WTC11 (cell line): ENCODE measurements at regions not wholly inside any gene's neighbourhood (a gene's known extent, or its start where the extent isn't known, plus 50 kb on each side); places are given as distances from the start of the nearest gene placed in this dataset.

Experiments
- ATAC-seq: fragments of 200-7000 bp; cut with Tn5 transposase; 2 replicates; pipeline ENCODE4 v1.10.0; 2021; ENCODE audit warnings: mild to moderate bottlenecking, moderate library complexity
- CTCF ChIA-PET: fragments of 300-600 bp; sonication (Branson Sonifier 250); formaldehyde crosslinking; loops from one replicate; lab custom pipeline; 2021; ENCODE audit warnings: antibody characterized with exemption; lab: Charles Lee
- POLR2A ChIA-PET: fragments of 350-600 bp; sonication (Branson Sonifier 250); formaldehyde crosslinking; loops from one replicate; lab custom pipeline; 2021; ENCODE audit warnings: antibody characterized with exemption; lab: Charles Lee
- DNase-seq: peaks from one replicate; pipeline ENCODE4 v3.0.0; 2021; ENCODE audit warnings: low spot score
- H3K27ac Mint-ChIP-seq: 2 replicates; pipeline ENCODE4 v1.8.0; 2021; ENCODE audit warnings: mixed read lengths
- H3K27me3 Mint-ChIP-seq: 2 replicates; pipeline ENCODE4 v1.8.0; 2021; ENCODE audit warnings: low read depth, mild to moderate bottlenecking, moderate library complexity, mixed read lengths
- H3K36me3 Mint-ChIP-seq: 2 replicates; pipeline ENCODE4 v1.8.0; 2021; ENCODE audit warnings: mixed read lengths
- H3K4me1 Mint-ChIP-seq: 2 replicates; pipeline ENCODE4 v1.8.0; 2022; ENCODE audit warnings: mixed read lengths
- H3K4me3 Mint-ChIP-seq: 2 replicates; pipeline ENCODE4 v1.8.0; 2021; ENCODE audit warnings: mild to moderate bottlenecking, moderate library complexity, mixed read lengths
- H3K9me3 Mint-ChIP-seq: 2 replicates; pipeline ENCODE4 v1.8.0; 2021; ENCODE audit warnings: mixed read lengths
- AFF4 ChIP-seq: sonication (generic); formaldehyde crosslinking; IDR thresholded peaks from 2 replicates; pipeline ENCODE4 v1.8.1; 2023; ENCODE audit warnings: mild to moderate bottlenecking, missing genetic modification reagents, borderline replicate concordance
- AR ChIP-seq: fragments of 250-450 bp; sonication (Bioruptor Pico); IDR thresholded peaks from 2 replicates; pipeline ENCODE4 v1.9.0; 2021; ENCODE audit warnings: mild to moderate bottlenecking
- CBFB ChIP-seq: sonication (generic); formaldehyde crosslinking; IDR thresholded peaks from 2 replicates; pipeline ENCODE4 v1.8.1; 2022; ENCODE audit warnings: mild to moderate bottlenecking, low read depth, missing genetic modification reagents
- CREB1 ChIP-seq: sonication (generic); formaldehyde crosslinking; IDR thresholded peaks from 2 replicates; pipeline ENCODE4 v1.8.0; 2023; ENCODE audit warnings: mild to moderate bottlenecking, missing genetic modification reagents
- E2F4 ChIP-seq: sonication (generic); formaldehyde crosslinking; IDR thresholded peaks from 2 replicates; pipeline ENCODE4 v1.8.1; 2022; ENCODE audit warnings: low read depth, mild to moderate bottlenecking, moderate library complexity, missing genetic modification reagents, borderline replicate concordance
- JAZF1 ChIP-seq: fragments of 250-450 bp; sonication (Bioruptor Pico); IDR thresholded peaks from 2 replicates; pipeline ENCODE4 v1.9.0; 2021; ENCODE audit warnings: moderate library complexity, mild to moderate bottlenecking, inconsistent platforms
- MXD4 ChIP-seq: fragments of 250-450 bp; sonication (Bioruptor Pico); IDR thresholded peaks from 2 replicates; pipeline ENCODE4 v1.8.0; 2021; ENCODE audit warnings: mild to moderate bottlenecking, moderate library complexity, borderline replicate concordance
- MYBL2 ChIP-seq: sonication (generic); formaldehyde crosslinking; IDR thresholded peaks from 2 replicates; pipeline ENCODE4 v1.8.1; 2023; ENCODE audit warnings: mild to moderate bottlenecking, moderate library complexity, missing genetic modification reagents
- SOX15 ChIP-seq: fragments of 250-450 bp; sonication (Bioruptor Pico); IDR thresholded peaks from 2 replicates; pipeline ENCODE4 v1.9.0; 2021; ENCODE audit warnings: mild to moderate bottlenecking
- SP1 ChIP-seq: sonication (generic); formaldehyde crosslinking; conservative IDR thresholded peaks from 2 replicates; pipeline ENCODE4 v1.8.1; 2022; ENCODE audit warnings: missing genetic modification reagents
- TEAD1 ChIP-seq: sonication (generic); formaldehyde crosslinking; IDR thresholded peaks from 2 replicates; pipeline ENCODE4 v1.8.0; 2022; ENCODE audit warnings: mild to moderate bottlenecking, missing genetic modification reagents
- USF2 ChIP-seq: sonication (generic); formaldehyde crosslinking; IDR thresholded peaks from 2 replicates; pipeline ENCODE4 v1.8.1; 2023; ENCODE audit warnings: mild to moderate bottlenecking, missing genetic modification reagents, moderate library complexity
- ZBTB43 ChIP-seq: sonication (generic); formaldehyde crosslinking; IDR thresholded peaks from 2 replicates; pipeline ENCODE4 v1.8.1; 2023; ENCODE audit warnings: mild to moderate bottlenecking, missing genetic modification reagents
- ZMAT4 ChIP-seq: fragments of 250-450 bp; sonication (Bioruptor Pico); IDR thresholded peaks from 2 replicates; pipeline ENCODE4 v1.9.0; 2021; ENCODE audit warnings: mild to moderate bottlenecking
- ZNF512 ChIP-seq: sonication (generic); formaldehyde crosslinking; IDR thresholded peaks from 2 replicates; pipeline ENCODE4 v1.8.1; 2022; ENCODE audit warnings: missing genetic modification reagents, borderline replicate concordance

- peaks cover 7% of the 10 kb centered on the region; the same call in 1 of the 2 replicates for H3K36me3 Mint-ChIP-seq
- POLR2A ChIA-PET, result no interaction called here
- TF ChIP-seq ZNF512 (CRISPR knock-in tag) (no peak), SP1 (no peak), E2F4 (no peak), USF2 (CRISPR knock-in tag) (no peak), ZBTB43 (CRISPR knock-in tag) (no peak), JAZF1 (CRISPR knock-in tag) (no peak), AFF4 (CRISPR knock-in tag) (no peak), AR (CRISPR knock-in tag) (no peak), MYBL2 (no peak), CREB1 (CRISPR knock-in tag) (no peak), ZMAT4 (no peak), SOX15 (CRISPR knock-in tag) (no peak), CBFB (no peak), MXD4 (CRISPR knock-in tag) (no peak), TEAD1 (no peak)
- TF ChIP-seq, all 79 proteins: peak for 0
- Mint-ChIP-seq H3K4me3 (no peak overlapping the region), H3K27me3 (peaks cover 2% of the 10 kb centered on the region; the same call in 1 of the 2 replicates), H3K27ac (no peak overlapping the region), H3K4me1 (no peaks in the 10 kb centered on the region), H3K9me3 (peaks cover 20% of the 10 kb centered on the region)
- CTCF ChIA-PET, result interaction anchor here (1.0 kb wide), 1 partner anchor 34 kb away, joined by 3 read pairs; no protein-coding TSS in a partner anchor
- ATAC-seq (no peak), DNase-seq (no peak)
Measured at GRCh38 chr14:95395098-95395737, 75.5 kb upstream of the CLMN start.
